ENCODE measurements at regions not wholly inside any gene's neighbourhood (a gene's known extent, or its start where the extent isn't known, plus 50 kb on each side); places are given as distances from the start of the nearest gene placed in this dataset.

DNA sequence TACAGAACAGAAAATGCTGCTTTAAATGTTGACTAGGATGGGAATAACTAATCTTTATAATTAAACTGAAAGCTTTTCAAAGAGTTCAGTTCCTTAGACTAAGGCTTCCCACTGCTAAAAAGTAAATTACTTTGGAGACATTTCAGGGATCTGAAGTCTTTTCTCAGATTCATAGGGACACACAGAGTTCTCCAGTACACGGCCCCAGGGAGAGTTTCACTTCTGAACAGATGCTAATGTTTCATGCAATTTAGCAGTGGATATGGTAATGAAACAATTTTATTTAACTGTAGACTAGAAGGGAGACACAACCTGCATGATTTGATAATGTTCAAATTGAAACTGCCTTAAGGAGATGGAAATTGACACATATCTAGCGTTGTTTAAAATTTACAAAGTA lies 1282.6 kb downstream of the NCAM2 start:
- Histone ChIP-seq H3K4me1 (ENCODE audit: control insufficient read depth in 1 of 2, insufficient read depth in 2 of 2, low read length in 2 of 2) (no peaks in the 10 kb centered on the region), H4K20me1 (ENCODE audit: insufficient read depth, low read length) (no peaks in the 10 kb centered on the region), H3K9me3 (replicated peaks in 1 of 2; ENCODE audit: control insufficient read depth in 1 of 2, insufficient read depth in 1 of 2, low read length in 2 of 2) (peaks cover 0 to 4% of the 10 kb centered on the region in 2 donors), H3K4me3 (replicated peaks in 1 of 3; ENCODE audit: low read depth in 2 of 3, low read length in 3 of 3) (no peak overlapping the region), H3K36me3 (replicated peaks in 1 of 2; ENCODE audit: control insufficient read depth in 1 of 2, insufficient read depth in 2 of 2, low read length in 2 of 2) (no peaks in the 10 kb centered on the region), H3K9ac (ENCODE audit: insufficient read depth, low read length, poor library complexity, severe bottlenecking) (no peak overlapping the region), H3K79me2 (ENCODE audit: insufficient read depth, low read length) (no peaks in the 10 kb centered on the region), H3K27me3 (ENCODE audit: control insufficient read depth in 2 of 2, insufficient read depth in 2 of 2, low read length in 2 of 2) (no peaks in the 10 kb centered on the region), H3K4me2 (replicated peaks; ENCODE audit: extremely low read depth, low read length, poor library complexity, severe bottlenecking) (no peak overlapping the region), H2AFZ (ENCODE audit: insufficient read depth, low read depth, low read length, poor library complexity, severe bottlenecking) (no peak overlapping the region), H3K27ac (ENCODE audit: low read depth in 1 of 2, low read length in 2 of 2) (no peak overlapping the region)
- H3K4me1 Mint-ChIP-seq: no peaks in the 10 kb centered on the region
- no peak for DNase-seq
- no peaks in the 10 kb centered on the region for H3K36me3 Mint-ChIP-seq
- intact Hi-C loops (cut with micrococcal nuclease): no loop called here
- no peak overlapping the region for H3K27ac Mint-ChIP-seq
- no peak overlapping the region for H3K4me3 Mint-ChIP-seq
- H3K27me3 Mint-ChIP-seq (ENCODE audit: low read depth in 3 of 3): peaks cover 0 to 1% (median 0%) of the 10 kb centered on the region in 3 donors
- TF ChIP-seq, protein P1, sequence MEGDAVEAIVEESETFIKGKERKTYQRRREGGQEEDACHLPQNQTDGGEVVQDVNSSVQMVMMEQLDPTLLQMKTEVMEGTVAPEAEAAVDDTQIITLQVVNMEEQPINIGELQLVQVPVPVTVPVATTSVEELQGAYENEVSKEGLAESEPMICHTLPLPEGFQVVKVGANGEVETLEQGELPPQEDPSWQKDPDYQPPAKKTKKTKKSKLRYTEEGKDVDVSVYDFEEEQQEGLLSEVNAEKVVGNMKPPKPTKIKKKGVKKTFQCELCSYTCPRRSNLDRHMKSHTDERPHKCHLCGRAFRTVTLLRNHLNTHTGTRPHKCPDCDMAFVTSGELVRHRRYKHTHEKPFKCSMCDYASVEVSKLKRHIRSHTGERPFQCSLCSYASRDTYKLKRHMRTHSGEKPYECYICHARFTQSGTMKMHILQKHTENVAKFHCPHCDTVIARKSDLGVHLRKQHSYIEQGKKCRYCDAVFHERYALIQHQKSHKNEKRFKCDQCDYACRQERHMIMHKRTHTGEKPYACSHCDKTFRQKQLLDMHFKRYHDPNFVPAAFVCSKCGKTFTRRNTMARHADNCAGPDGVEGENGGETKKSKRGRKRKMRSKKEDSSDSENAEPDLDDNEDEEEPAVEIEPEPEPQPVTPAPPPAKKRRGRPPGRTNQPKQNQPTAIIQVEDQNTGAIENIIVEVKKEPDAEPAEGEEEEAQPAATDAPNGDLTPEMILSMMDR (IDR thresholded peaks at IDR 0.05): no peak
- H3K9me3 Mint-ChIP-seq: peaks cover 0 to 9% (median 5%) of the 10 kb centered on the region in 7 donors
- no CpG with 5 or more reads among the region's 2 CpGs for WGBS (ENCODE audit: insufficient coverage)

DNA sequence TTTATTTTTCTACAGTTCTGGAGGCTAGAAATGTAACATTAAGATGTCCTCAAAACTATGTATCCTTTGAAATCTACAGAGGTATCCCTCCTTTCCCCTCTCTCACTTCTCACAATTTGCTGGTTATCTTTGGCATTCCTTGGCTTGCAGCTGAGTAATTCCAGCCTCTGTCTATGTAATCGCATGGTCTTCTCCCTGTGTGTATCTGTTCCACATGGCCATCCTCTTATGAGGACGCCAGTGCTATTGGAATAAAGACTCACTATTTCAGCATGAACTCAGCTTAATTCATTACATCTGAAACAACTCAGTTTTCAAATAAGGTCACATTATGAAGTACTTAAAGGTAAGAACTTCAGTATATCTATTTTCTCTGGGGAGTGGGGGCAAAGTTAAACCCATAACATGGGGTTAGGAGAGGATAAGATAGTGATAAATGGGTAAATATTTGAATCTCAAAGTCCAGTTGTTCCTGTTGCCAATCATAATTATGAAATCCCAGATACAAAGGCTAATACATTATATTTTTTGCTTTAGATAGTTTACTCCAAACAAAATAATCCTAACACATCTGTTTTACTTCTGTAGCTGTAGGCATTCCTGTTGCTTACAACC lies 1290.8 kb downstream of the NCAM2 start:
- Mint-ChIP-seq H3K27me3 (ENCODE audit: low read depth in 3 of 3) (peaks cover 0 to 3% (median 0%) of the 10 kb centered on the region in 3 donors), H3K27ac (peak overlapping the region in 1 of 7 donors; percentile 45), H3K9me3 (peaks cover 0 to 21% (median 8%) of the 10 kb centered on the region in 7 donors), H3K4me3 (no peak overlapping the region), H3K4me1 (no peaks in the 10 kb centered on the region), H3K36me3 (no peaks in the 10 kb centered on the region)
- DNase-seq: no peak
- Histone ChIP-seq H2AFZ (ENCODE audit: insufficient read depth, low read depth, low read length, poor library complexity, severe bottlenecking) (no peak overlapping the region), H3K4me3 (replicated peaks in 1 of 3; ENCODE audit: low read depth in 2 of 3, low read length in 3 of 3) (no peak overlapping the region), H3K79me2 (ENCODE audit: insufficient read depth, low read length) (no peaks in the 10 kb centered on the region), H3K27me3 (ENCODE audit: control insufficient read depth in 2 of 2, insufficient read depth in 2 of 2, low read length in 2 of 2) (no peaks in the 10 kb centered on the region), H3K4me1 (ENCODE audit: control insufficient read depth in 1 of 2, insufficient read depth in 2 of 2, low read length in 2 of 2) (no peaks in the 10 kb centered on the region), H3K27ac (ENCODE audit: low read depth in 1 of 2, low read length in 2 of 2) (no peak overlapping the region), H3K4me2 (replicated peaks; ENCODE audit: extremely low read depth, low read length, poor library complexity, severe bottlenecking) (no peak overlapping the region), H3K9ac (ENCODE audit: insufficient read depth, low read length, poor library complexity, severe bottlenecking) (no peak overlapping the region), H4K20me1 (ENCODE audit: insufficient read depth, low read length) (no peaks in the 10 kb centered on the region), H3K36me3 (replicated peaks in 1 of 2; ENCODE audit: control insufficient read depth in 1 of 2, insufficient read depth in 2 of 2, low read length in 2 of 2) (no peaks in the 10 kb centered on the region), H3K9me3 (replicated peaks in 1 of 2; ENCODE audit: control insufficient read depth in 1 of 2, insufficient read depth in 1 of 2, low read length in 2 of 2) (peaks cover 10 to 19% of the 10 kb centered on the region in 2 donors)
- no CpG with 5 or more reads among the region's 2 CpGs for WGBS (ENCODE audit: insufficient coverage)
- intact Hi-C loops (cut with micrococcal nuclease): no loop called here
- TF ChIP-seq, protein P1 (IDR thresholded peaks at IDR 0.05): no peak
